Chondrocyte (in vitro differentiated cells): ENCODE measurements at regions not wholly inside any gene's neighbourhood (a gene's known extent, or its start where the extent isn't known, plus 50 kb on each side); places are given as distances from the start of the nearest gene placed in this dataset.
A peak's percentile ranks its signal among the peaks of the same experiment; 100 is the strongest.
"Not testable (repeated sequence)": the region's sequence is repeated elsewhere in the genome, so short reads cannot be mapped to it uniquely, and the experiment has no call there.

Experiments used
- DNase-seq: peaks from one replicate; pipeline ENCODE4 v3.0.0; 2021; ENCODE audit warnings: mixed read lengths, low spot score
- H3K27ac Mint-ChIP-seq: one replicate; pipeline ENCODE4 v1.8.0; 2021; ENCODE audit warnings: mild to moderate bottlenecking, moderate library complexity, mixed read lengths; ENCODE audit not compliant: unreplicated experiment
- H3K27me3 Mint-ChIP-seq: 2 replicates; pipeline ENCODE4 v1.8.0; 2021; ENCODE audit warnings: low read depth, mixed read lengths
- H3K36me3 Mint-ChIP-seq: 2 replicates; pipeline ENCODE4 v1.8.0; 2021; ENCODE audit warnings: low read depth, mixed read lengths
- H3K4me1 Mint-ChIP-seq: 2 replicates; pipeline ENCODE4 v1.8.0; 2021; ENCODE audit warnings: low read depth, mild to moderate bottlenecking, mixed read lengths
- H3K4me3 Mint-ChIP-seq: one replicate; pipeline ENCODE4 v1.8.0; 2021; ENCODE audit warnings: mild to moderate bottlenecking, moderate library complexity, mixed read lengths; ENCODE audit not compliant: unreplicated experiment
- H3K9me3 Mint-ChIP-seq: 2 replicates; pipeline ENCODE4 v1.8.0; 2021; ENCODE audit warnings: low read depth, mixed read lengths
- TF ChIP-seq, protein P1 (sequence below): fragments of 200-600 bp; sonication (generic); IDR thresholded peaks from 2 replicates; pipeline ENCODE4 v1.5.0; 2021; ENCODE audit warnings: antibody characterized with exemption, mild to moderate bottlenecking, moderate library complexity

DNA sequence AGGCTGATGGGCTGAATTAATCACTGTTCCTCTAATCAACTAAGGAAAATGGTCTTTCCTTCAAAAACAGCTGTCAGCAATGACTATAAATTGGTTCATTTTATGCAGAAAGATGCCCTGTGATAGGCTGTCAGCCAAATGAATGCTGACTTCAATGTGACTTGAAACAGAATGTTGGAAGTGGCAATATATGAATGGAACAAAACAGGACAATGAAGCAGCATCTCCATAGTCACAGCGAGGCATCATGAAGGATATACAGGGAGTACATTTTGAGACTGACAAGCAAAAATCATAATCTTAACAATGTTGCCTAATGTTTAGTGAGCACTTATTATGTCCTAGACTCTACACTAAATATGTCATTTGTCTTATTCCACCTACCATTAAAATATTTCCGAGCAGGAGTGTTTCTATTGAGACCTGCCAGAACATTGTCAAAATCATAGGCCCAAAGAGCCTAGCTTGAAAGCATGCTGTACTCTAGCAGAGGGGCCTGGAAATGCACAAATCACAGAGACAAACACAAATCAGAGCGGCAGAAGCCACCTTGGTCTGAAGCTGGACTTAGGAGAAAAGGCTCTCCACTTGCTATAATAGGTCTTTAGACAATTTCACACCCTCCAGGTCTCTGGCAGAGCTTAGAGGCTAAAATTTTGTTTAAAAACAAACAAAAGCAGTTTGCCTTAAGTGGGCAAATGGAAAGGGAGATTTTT lies 63.3 kb downstream of the FAM50B start:
- DNase-seq: no peak
- TF ChIP-seq, protein P1, sequence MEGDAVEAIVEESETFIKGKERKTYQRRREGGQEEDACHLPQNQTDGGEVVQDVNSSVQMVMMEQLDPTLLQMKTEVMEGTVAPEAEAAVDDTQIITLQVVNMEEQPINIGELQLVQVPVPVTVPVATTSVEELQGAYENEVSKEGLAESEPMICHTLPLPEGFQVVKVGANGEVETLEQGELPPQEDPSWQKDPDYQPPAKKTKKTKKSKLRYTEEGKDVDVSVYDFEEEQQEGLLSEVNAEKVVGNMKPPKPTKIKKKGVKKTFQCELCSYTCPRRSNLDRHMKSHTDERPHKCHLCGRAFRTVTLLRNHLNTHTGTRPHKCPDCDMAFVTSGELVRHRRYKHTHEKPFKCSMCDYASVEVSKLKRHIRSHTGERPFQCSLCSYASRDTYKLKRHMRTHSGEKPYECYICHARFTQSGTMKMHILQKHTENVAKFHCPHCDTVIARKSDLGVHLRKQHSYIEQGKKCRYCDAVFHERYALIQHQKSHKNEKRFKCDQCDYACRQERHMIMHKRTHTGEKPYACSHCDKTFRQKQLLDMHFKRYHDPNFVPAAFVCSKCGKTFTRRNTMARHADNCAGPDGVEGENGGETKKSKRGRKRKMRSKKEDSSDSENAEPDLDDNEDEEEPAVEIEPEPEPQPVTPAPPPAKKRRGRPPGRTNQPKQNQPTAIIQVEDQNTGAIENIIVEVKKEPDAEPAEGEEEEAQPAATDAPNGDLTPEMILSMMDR: no peak
- no peaks in the 10 kb centered on the region for H3K36me3 Mint-ChIP-seq
- peak overlapping the region; percentile 68 for H3K4me3 Mint-ChIP-seq
- peaks cover 18% of the 10 kb centered on the region for H3K9me3 Mint-ChIP-seq
- peaks cover 83% of the 10 kb centered on the region for H3K4me1 Mint-ChIP-seq
- H3K27me3 Mint-ChIP-seq: no peaks in the 10 kb centered on the region
- H3K27ac Mint-ChIP-seq: peak overlapping the region; percentile 93

DNA sequence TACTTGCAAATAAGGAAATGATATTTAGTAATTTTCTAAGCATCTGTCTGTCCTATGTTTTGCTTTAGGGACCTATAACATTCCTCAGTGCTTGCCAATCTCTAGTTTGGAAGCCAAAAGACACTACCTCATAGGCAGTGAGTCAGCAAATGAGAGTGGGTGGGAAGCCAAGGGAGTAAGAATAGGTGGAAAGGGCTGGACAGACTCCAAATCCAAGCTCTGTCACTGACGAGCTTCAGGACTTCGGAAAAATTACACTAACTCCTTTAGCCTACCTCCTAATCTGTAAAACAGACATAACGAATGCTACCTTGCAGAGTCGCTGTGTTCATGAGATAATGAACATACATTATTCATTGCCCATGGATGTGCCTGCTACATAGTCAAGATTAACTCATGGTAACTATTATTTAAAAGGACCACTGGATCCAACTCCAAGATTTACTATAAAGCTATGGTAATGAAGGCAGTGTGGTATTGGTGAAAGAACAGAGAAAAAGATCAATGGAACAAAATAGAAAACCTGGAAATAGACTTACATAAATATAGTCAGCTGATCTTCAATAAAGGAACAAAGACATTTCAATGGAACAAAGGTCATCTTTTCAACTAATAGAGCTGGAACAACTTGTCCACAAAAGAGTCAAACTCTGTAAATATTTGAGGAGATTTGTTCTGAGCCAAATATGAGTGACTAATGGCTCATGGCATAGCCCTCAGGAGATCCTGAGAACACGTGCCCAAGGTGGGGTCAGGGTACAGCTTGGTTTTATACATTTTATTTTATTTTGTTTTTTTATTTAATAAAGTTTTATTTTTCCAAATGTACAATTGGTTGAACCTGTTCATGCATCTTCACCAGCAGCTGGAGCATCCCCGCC lies 64.1 kb downstream of the FAM50B start:
- no peak for DNase-seq
- H3K4me1 Mint-ChIP-seq: peaks cover 77% of the 10 kb centered on the region
- no peaks in the 10 kb centered on the region for H3K36me3 Mint-ChIP-seq
- no peaks in the 10 kb centered on the region for H3K27me3 Mint-ChIP-seq
- peak overlapping the region; percentile 40 for H3K4me3 Mint-ChIP-seq
- H3K9me3 Mint-ChIP-seq: peaks cover 20% of the 10 kb centered on the region
- TF ChIP-seq, protein P1: no peak
- H3K27ac Mint-ChIP-seq: peak overlapping the region; percentile 93

DNA sequence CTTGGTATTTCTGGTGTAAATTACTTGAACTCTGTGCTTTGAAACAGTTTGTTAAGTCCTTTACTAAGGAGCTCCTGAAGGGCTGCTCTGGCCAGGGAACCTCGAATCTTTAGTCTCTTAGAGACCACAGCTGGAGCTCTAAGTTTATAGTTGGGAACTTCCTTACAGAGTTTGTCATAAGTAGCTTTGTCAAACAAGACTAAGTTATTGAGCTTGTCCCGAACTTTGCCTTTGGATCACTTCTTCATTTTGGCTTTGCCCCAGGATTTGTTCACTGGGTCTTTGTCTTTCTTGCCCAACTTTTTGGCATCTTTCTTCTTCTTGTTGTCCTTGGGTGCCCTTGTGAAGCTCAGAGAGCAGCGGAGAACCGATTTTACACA lies 64.8 kb downstream of the FAM50B start:
- no peaks in the 10 kb centered on the region for H3K36me3 Mint-ChIP-seq
- H3K9me3 Mint-ChIP-seq: peaks cover 23% of the 10 kb centered on the region
- no peaks in the 10 kb centered on the region for H3K27me3 Mint-ChIP-seq
- DNase-seq: no peak
- peaks cover 77% of the 10 kb centered on the region for H3K4me1 Mint-ChIP-seq
- no peak overlapping the region for H3K4me3 Mint-ChIP-seq
- TF ChIP-seq, protein P1: no peak
- peak overlapping the region; percentile 91 for H3K27ac Mint-ChIP-seq

DNA sequence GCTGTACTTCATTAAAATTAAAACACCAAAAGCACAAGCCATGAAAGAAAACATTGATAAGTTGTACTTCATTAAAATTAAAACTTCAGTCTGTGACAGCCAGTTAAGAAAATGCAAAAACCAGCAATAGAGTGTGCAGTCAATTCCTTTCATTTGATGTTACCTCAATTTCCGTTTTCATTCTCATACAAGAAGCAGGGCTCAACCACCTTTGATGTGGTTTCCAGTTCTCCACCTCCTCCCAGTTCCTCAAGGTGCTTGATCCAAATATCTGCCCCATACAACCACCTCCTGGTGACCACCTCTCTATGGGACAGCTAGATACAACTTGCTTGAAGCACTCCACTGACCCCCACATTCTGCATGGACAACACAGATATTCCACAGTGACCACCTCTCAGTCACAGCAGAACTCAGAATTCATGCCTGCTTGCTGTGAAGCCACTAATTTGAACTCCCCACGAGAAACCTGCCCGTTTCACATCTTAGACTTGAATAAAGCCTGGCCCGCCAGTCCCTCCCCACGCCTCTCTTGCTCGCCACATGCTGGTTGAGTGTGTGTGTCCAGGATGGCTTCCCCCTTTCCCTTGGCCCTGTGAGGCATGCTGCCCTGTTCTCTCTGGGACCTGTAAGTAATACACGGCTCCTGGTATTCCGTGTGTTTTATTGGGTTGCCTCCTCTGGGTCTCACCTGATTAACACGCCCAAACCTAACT lies 66.1 kb downstream of the FAM50B start:
- DNase-seq: no peak
- Mint-ChIP-seq H3K36me3 (no peaks in the 10 kb centered on the region), H3K27me3 (no peaks in the 10 kb centered on the region), H3K9me3 (peaks cover 23% of the 10 kb centered on the region), H3K27ac (peak overlapping the region; percentile 72), H3K4me3 (no peak overlapping the region), H3K4me1 (peaks cover 71% of the 10 kb centered on the region)
- TF ChIP-seq, protein P1: no peak

DNA sequence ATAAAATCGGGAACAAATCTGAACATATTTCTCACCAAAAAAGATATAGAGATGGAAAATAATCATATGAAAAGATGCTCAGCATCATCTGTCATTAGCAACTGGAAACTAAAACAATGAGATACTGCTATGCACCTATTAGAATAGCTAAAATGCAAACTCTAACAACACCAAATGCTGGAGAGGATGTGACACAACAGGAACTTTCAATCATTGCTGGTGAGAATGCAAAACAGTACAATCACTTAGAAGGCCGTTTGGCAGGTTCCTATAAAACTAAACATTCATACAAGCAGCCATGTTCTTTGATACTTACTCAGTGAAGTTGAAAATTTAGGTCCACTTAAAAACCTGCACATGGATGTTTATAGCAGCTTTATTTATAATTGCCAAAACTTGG lies 67.0 kb downstream of the FAM50B start:
- TF ChIP-seq, protein P1: no peak
- Mint-ChIP-seq H3K9me3 (peaks cover 23% of the 10 kb centered on the region), H3K36me3 (no peaks in the 10 kb centered on the region), H3K27me3 (no peaks in the 10 kb centered on the region), H3K4me1 (peaks cover 61% of the 10 kb centered on the region), H3K27ac (no peak overlapping the region), H3K4me3 (no peak overlapping the region)
- no peak for DNase-seq

DNA sequence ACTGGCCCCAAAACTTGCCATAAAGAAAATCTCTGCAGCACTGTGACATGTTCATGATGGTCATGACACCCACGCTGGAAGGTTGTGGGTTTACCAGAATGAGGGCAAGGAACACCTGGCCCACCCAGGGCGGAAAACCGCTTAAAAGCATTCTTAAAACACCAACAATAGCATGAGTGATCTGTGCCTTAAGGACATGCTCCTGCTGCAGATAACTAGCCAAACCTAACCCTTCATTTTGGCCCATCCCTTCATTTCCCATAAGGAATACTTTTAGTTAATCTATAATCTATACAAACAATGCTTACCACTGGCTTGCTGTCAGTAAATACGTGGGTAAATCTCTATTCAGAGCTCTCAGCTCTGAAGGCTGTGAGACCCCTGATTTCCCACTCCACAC lies 67.6 kb downstream of the FAM50B start:
- H3K4me1 Mint-ChIP-seq: peaks cover 56% of the 10 kb centered on the region
- not testable (repeated sequence) for H3K27ac Mint-ChIP-seq, H3K36me3 Mint-ChIP-seq, H3K4me3 Mint-ChIP-seq, H3K27me3 Mint-ChIP-seq, DNase-seq
- H3K9me3 Mint-ChIP-seq: peaks cover 23% of the 10 kb centered on the region
